ENCODE measurements at regions not wholly inside any gene's neighbourhood (a gene's known extent, or its start where the extent isn't known, plus 50 kb on each side); places are given as distances from the start of the nearest gene placed in this dataset.

GRCh38 chr2:52976143-52976949 lies 791.3 kb upstream of the CHAC2 start:
- TF ChIP-seq POLR2A (IDR thresholded peaks at IDR 0.05) (no peak), EP300 (IDR thresholded peaks at IDR 0.05) (no peak), CTCF (IDR thresholded peaks at IDR 0.05) (no peak), POLR2AphosphoS5 (IDR thresholded peaks at IDR 0.05) (no peak)
- no peak for ATAC-seq (ENCODE audit: low FRiP score in 2 of 2)
- no peaks in the 10 kb centered on the region for H3K4me1 ChIP-seq
- WGBS, 2 donors = 49% methylated on average over 2 of the region's 2 CpGs
- H3K4me3 ChIP-seq = no peak overlapping the region
- H3K27ac ChIP-seq = no peak overlapping the region
- DNase-seq = no peak
- H3K36me3 ChIP-seq = no peaks in the 10 kb centered on the region
- no peaks in the 10 kb centered on the region for H3K27me3 ChIP-seq
- no peaks in the 10 kb centered on the region for H3K9me3 ChIP-seq

DNA sequence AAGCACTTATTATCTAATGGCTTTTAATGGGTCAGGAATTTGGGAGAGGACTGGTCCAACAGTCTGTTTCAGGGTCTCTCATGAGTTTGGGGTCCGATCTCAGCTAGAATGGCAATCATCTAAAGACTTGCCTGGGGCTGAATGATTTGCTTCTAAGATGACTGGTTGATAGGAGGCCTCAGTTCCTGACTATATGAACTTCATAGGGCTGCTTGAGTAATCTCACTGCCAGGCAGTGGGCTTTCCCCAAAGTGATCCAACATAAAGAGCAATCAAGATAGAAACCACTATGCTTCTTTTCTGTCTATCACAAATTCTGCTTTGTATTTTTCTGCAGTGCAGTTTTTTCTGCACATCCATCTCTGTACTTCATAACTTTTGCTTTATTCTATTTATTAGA lies 793.5 kb upstream of the CHAC2 start:
- no peaks in the 10 kb centered on the region for H3K4me1 ChIP-seq
- H3K27me3 ChIP-seq = no peaks in the 10 kb centered on the region
- H3K4me3 ChIP-seq = no peak overlapping the region
- TF ChIP-seq POLR2AphosphoS5 (IDR thresholded peaks at IDR 0.05) (no peak), EP300 (IDR thresholded peaks at IDR 0.05) (no peak), CTCF (IDR thresholded peaks at IDR 0.05) (no peak), POLR2A (IDR thresholded peaks at IDR 0.05) (no peak)
- H3K36me3 ChIP-seq = no peaks in the 10 kb centered on the region
- no peak for ATAC-seq (ENCODE audit: low FRiP score in 2 of 2)
- 74 to 82% methylated on average over 1 of the region's 1 CpG for WGBS, 2 donors
- H3K27ac ChIP-seq = no peak overlapping the region
- H3K9me3 ChIP-seq = no peaks in the 10 kb centered on the region
- DNase-seq = no peak

DNA sequence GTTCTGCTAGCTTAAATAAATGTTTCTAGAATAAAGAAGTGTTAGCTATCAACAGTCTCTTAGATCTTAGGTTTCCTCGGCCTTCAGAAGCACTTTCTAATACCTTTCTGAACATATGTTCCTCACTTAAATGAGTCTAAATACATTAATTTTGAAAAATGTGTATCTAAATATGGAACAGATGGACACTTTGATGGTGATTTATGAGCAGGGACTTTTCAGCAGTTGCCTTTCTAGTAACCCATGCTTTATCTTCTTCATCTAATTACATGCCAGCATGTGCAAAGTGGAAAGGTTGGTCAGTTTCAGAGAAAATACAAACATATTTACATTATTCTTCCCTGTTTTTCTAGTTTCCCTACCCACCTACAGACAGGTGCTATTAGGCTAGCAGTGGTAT lies 797.0 kb upstream of the CHAC2 start:
- Histone ChIP-seq H3K27me3 (no peaks in the 10 kb centered on the region), H3K4me1 (no peaks in the 10 kb centered on the region), H3K9me3 (no peaks in the 10 kb centered on the region), H3K4me3 (no peak overlapping the region), H3K27ac (no peak overlapping the region), H3K36me3 (no peaks in the 10 kb centered on the region)
- TF ChIP-seq CTCF (IDR thresholded peaks at IDR 0.05) (no peak), EP300 (IDR thresholded peaks at IDR 0.05) (no peak), POLR2A (IDR thresholded peaks at IDR 0.05) (no peak), POLR2AphosphoS5 (IDR thresholded peaks at IDR 0.05) (no peak)
- ATAC-seq (ENCODE audit: low FRiP score in 2 of 2) (no peak), DNase-seq (no peak)
- 64% methylated on average over 1 of the region's 1 CpG for WGBS, 2 donors

DNA sequence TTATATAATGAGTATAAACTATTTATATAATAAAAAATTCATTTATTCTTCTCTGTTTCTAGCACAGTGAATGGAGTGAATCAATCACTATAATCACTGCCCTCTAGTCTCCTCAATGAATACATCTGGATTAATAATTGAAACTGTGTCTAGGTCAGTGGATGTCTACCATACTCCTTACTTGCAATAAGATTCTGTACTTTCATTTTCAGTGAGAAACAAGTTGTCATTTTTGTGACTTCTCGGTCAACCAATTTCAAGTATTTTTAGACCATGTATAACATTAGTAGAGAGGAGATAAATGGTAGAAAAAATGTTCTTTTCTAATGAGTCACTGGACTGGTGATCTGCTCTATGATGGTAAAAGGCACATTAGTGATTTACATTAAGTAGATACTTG lies 799.6 kb upstream of the CHAC2 start:
- no peaks in the 10 kb centered on the region for H3K9me3 ChIP-seq
- H3K4me1 ChIP-seq = no peaks in the 10 kb centered on the region
- H3K27me3 ChIP-seq = no peaks in the 10 kb centered on the region
- H3K27ac ChIP-seq = no peak overlapping the region
- WGBS, 2 donors = 77 to 85% methylated on average over 1 of the region's 1 CpG
- H3K36me3 ChIP-seq = no peaks in the 10 kb centered on the region
- DNase-seq = no peak
- no peak overlapping the region for H3K4me3 ChIP-seq
- TF ChIP-seq POLR2AphosphoS5 (IDR thresholded peaks at IDR 0.05) (no peak), CTCF (IDR thresholded peaks at IDR 0.05) (no peak)
- ATAC-seq (ENCODE audit: low FRiP score in 2 of 2) = no peak

- Histone ChIP-seq H3K27ac (no peak overlapping the region), H3K36me3 (no peaks in the 10 kb centered on the region), H3K9me3 (no peaks in the 10 kb centered on the region), H3K4me1 (no peaks in the 10 kb centered on the region), H3K4me3 (no peak overlapping the region), H3K27me3 (no peaks in the 10 kb centered on the region)
- ATAC-seq (ENCODE audit: low FRiP score in 2 of 2) = no peak
- WGBS, 2 donors = 49 to 50% methylated on average over 4 of the region's 4 CpGs
- TF ChIP-seq POLR2AphosphoS5 (IDR thresholded peaks at IDR 0.05) = no peak
- TF ChIP-seq EP300 (IDR thresholded peaks at IDR 0.05) = no peak
- no peak for TF ChIP-seq CTCF (IDR thresholded peaks at IDR 0.05)
- TF ChIP-seq POLR2A (IDR thresholded peaks at IDR 0.05) = no peak
- no peak for DNase-seq
Observed at GRCh38 chr2:52964916-52965530, 802.6 kb upstream of the CHAC2 start.
